Esophagus squamous epithelium (tissue), 4 donors: ENCODE measurements at regions not wholly inside any gene's neighbourhood (a gene's known extent, or its start where the extent isn't known, plus 50 kb on each side); places are given as distances from the start of the nearest gene placed in this dataset.

Experiments
- POLR2A ChIP-seq, 4 donors: fragments of 450-650 bp; IDR thresholded peaks; one replicate each; pipeline ENCODE4 v1.6.1; 2017; ENCODE audit warnings: antibody characterized with exemption in 4 of 4, mild to moderate bottlenecking in 4 of 4, moderate library complexity in 3 of 4
- TF ChIP-seq, protein P1 (sequence below), 6 experiments: fragments of 450-650 bp in 4 of 6; fragments of 200-600 bp in 2 of 6; sonication (generic) in 2 of 6; IDR thresholded peaks; one replicate each; pipeline ENCODE4 v1.5.1; 2016 to 2019; ENCODE audit warnings: antibody characterized with exemption in 6 of 6, mild to moderate bottlenecking in 4 of 6, moderate library complexity in 4 of 6

DNA sequence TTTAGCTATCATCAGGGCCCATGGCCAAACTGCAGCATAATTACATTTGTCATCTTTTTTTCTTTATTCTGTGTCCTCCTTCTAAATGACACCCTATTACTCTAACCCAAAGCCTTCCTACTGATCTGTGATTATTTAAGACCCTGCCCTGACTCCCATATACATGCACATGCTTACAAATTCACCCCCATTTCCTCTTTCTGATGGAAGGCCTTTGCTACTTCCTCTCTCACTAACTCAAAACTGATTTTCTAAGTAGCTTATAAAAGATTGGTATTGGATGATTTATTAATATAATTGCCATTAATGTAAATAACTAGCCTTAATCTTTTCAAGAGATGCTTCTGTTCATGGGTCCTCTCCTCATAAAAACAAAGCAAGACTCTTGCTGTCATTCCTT, 179.2 kb downstream of the EDEM1 start:
- TF ChIP-seq, protein P1, sequence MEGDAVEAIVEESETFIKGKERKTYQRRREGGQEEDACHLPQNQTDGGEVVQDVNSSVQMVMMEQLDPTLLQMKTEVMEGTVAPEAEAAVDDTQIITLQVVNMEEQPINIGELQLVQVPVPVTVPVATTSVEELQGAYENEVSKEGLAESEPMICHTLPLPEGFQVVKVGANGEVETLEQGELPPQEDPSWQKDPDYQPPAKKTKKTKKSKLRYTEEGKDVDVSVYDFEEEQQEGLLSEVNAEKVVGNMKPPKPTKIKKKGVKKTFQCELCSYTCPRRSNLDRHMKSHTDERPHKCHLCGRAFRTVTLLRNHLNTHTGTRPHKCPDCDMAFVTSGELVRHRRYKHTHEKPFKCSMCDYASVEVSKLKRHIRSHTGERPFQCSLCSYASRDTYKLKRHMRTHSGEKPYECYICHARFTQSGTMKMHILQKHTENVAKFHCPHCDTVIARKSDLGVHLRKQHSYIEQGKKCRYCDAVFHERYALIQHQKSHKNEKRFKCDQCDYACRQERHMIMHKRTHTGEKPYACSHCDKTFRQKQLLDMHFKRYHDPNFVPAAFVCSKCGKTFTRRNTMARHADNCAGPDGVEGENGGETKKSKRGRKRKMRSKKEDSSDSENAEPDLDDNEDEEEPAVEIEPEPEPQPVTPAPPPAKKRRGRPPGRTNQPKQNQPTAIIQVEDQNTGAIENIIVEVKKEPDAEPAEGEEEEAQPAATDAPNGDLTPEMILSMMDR (IDR thresholded peaks at IDR 0.05), result no peak
- TF ChIP-seq POLR2A (IDR thresholded peaks at IDR 0.05), result no peak
